AG09319 (cell line): ENCODE measurements at regions not wholly inside any gene's neighbourhood (a gene's known extent, or its start where the extent isn't known, plus 50 kb on each side); places are given as distances from the start of the nearest gene placed in this dataset.

Source experiments
- DNase-seq: peaks from one replicate; pipeline ENCODE4 v3.0.0-alpha.2; 2010; ENCODE audit warnings: low read depth; ENCODE audit errors: extremely low read depth
- TF ChIP-seq, protein P1 (sequence below): IDR thresholded peaks from 2 replicates; pipeline ENCODE4 v1.5.1; 2011; ENCODE audit warnings: low read depth, mild to moderate bottlenecking, inconsistent platforms, low read length, moderate library complexity

GRCh38 chr6:98695091-98695801 lies 139.1 kb upstream of the POU3F2 start:
- TF ChIP-seq, protein P1, sequence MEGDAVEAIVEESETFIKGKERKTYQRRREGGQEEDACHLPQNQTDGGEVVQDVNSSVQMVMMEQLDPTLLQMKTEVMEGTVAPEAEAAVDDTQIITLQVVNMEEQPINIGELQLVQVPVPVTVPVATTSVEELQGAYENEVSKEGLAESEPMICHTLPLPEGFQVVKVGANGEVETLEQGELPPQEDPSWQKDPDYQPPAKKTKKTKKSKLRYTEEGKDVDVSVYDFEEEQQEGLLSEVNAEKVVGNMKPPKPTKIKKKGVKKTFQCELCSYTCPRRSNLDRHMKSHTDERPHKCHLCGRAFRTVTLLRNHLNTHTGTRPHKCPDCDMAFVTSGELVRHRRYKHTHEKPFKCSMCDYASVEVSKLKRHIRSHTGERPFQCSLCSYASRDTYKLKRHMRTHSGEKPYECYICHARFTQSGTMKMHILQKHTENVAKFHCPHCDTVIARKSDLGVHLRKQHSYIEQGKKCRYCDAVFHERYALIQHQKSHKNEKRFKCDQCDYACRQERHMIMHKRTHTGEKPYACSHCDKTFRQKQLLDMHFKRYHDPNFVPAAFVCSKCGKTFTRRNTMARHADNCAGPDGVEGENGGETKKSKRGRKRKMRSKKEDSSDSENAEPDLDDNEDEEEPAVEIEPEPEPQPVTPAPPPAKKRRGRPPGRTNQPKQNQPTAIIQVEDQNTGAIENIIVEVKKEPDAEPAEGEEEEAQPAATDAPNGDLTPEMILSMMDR = no peak
- no peak for DNase-seq

GRCh38 chr6:98711380-98711779 lies 123.0 kb upstream of the POU3F2 start:
- TF ChIP-seq, protein P1 = no peak
- no peak for DNase-seq

GRCh38 chr6:98716341-98716740 lies 118.0 kb upstream of the POU3F2 start:
- no peak for DNase-seq
- TF ChIP-seq, protein P1 = no peak

DNA sequence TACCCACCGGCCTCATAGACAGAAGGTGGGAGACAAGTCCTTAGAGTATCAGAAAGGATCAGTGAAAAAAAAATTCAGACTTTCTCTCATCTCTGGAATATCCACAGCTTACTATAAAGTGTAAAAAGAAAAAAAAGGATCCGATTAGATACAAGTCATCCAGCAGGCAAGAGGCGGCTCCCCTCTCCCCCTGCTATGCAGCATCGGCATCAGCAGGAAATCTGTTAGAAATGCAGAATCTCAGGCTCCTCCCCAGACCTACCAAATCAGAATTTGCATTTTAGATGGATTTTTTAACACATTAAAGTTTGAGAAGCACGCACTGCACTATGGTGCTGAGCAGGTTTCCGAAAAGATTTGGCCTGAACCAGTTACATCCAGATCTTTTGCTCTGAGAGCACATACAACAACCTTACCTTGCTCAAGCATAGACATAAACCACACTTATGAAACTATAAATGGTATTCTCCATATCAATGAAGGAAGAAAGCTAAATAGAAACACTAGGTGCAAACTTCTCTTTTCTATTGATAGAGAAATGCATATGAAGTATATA lies 117.0 kb upstream of the POU3F2 start:
- TF ChIP-seq, protein P1 = no peak
- DNase-seq = no peak

DNA sequence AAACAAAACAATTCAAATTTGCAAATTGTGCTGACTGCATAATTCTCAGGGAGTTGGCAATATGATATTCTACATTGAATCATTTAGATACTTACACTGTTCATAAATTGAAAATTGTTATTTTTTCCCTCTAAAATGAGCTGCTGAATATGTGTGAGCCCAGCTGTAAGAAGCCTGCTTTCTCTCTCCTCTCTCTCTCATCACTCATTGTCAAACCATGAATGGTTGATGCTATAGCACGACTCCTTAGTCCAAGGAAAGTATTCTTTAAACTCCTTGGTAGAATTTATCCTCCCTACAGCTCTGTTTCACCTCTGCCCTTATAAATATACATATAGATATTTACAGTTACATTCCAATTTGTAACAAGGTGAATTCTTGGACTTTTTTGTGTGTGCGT lies 116.4 kb upstream of the POU3F2 start:
- DNase-seq = no peak
- TF ChIP-seq, protein P1 = no peak

GRCh38 chr6:98724537-98724936 lies 109.8 kb upstream of the POU3F2 start:
- TF ChIP-seq, protein P1 = no peak
- no peak for DNase-seq

GRCh38 chr6:98747273-98747672 lies 87.1 kb upstream of the POU3F2 start:
- TF ChIP-seq, protein P1 = no peak
- no peak for DNase-seq
